ENCODE measurements at regions not wholly inside any gene's neighbourhood (a gene's known extent, or its start where the extent isn't known, plus 50 kb on each side); places are given as distances from the start of the nearest gene placed in this dataset.

GRCh38 chr15:69505956-69506556, 53.4 kb downstream of the RPLP1 start:
- no peak for DNase-seq

- DNase-seq = no peak
These were observed 56.0 kb downstream of the RPLP1 start for GRCh38 chr15:69508659-69509058.

GRCh38 chr15:69509131-69509530, 56.5 kb downstream of the RPLP1 start:
- no peak for DNase-seq

- no peak for DNase-seq
These were observed 57.9 kb downstream of the RPLP1 start for GRCh38 chr15:69510556-69510955.

GRCh38 chr15:69511015-69511414, 58.4 kb downstream of the RPLP1 start:
- DNase-seq = no peak

- DNase-seq = no peak
These were observed 59.2 kb downstream of the RPLP1 start for GRCh38 chr15:69511716-69512340.

- no peak for DNase-seq
These were observed 60.9 kb downstream of the RPLP1 start for GRCh38 chr15:69513450-69513960.

- no peak for DNase-seq
These were observed 61.4 kb downstream of the RPLP1 start for GRCh38 chr15:69513986-69514385.

GRCh38 chr15:69515508-69515907, 62.9 kb downstream of the RPLP1 start:
- no peak for DNase-seq

- no peak for DNase-seq
These were observed 63.3 kb downstream of the RPLP1 start for GRCh38 chr15:69515926-69516325.

GRCh38 chr15:69517052-69517451, 64.4 kb downstream of the RPLP1 start:
- DNase-seq = no peak

- no peak for DNase-seq
These were observed 66.2 kb downstream of the RPLP1 start for GRCh38 chr15:69518806-69519205.

- DNase-seq = no peak
These were observed 67.4 kb downstream of the RPLP1 start for GRCh38 chr15:69520067-69520466.

GRCh38 chr15:69522361-69522760, 69.7 kb downstream of the RPLP1 start:
- DNase-seq = no peak

- peak; percentile 92 for DNase-seq
These were observed 70.7 kb downstream of the RPLP1 start for GRCh38 chr15:69523010-69524001.

- DNase-seq = no peak
These were observed 71.7 kb downstream of the RPLP1 start for GRCh38 chr15:69524296-69524695.

- DNase-seq = peak; percentile 90
These were observed 72.2 kb downstream of the RPLP1 start for GRCh38 chr15:69524814-69525213.

GRCh38 chr15:69525543-69525942, 72.9 kb downstream of the RPLP1 start:
- no peak for DNase-seq

- DNase-seq = peak; percentile 66
These were observed 73.8 kb downstream of the RPLP1 start for GRCh38 chr15:69526081-69527061.

- no peak for DNase-seq
These were observed 76.5 kb downstream of the RPLP1 start for GRCh38 chr15:69529141-69529540.

GRCh38 chr15:69529961-69530633, 77.5 kb downstream of the RPLP1 start:
- no peak for DNase-seq

Data from tongue (tissue), 1 donor.